ENCODE measurements at regions not wholly inside any gene's neighbourhood (a gene's known extent, or its start where the extent isn't known, plus 50 kb on each side); places are given as distances from the start of the nearest gene placed in this dataset.

- DNase-seq (ENCODE audit: extremely low read depth in 1 of 11, low read depth in 9 of 11, low spot score in 4 of 11), result no peak
Measured at GRCh38 chr16:81185416-81185815, 53.1 kb upstream of the BCO1 start.

DNA sequence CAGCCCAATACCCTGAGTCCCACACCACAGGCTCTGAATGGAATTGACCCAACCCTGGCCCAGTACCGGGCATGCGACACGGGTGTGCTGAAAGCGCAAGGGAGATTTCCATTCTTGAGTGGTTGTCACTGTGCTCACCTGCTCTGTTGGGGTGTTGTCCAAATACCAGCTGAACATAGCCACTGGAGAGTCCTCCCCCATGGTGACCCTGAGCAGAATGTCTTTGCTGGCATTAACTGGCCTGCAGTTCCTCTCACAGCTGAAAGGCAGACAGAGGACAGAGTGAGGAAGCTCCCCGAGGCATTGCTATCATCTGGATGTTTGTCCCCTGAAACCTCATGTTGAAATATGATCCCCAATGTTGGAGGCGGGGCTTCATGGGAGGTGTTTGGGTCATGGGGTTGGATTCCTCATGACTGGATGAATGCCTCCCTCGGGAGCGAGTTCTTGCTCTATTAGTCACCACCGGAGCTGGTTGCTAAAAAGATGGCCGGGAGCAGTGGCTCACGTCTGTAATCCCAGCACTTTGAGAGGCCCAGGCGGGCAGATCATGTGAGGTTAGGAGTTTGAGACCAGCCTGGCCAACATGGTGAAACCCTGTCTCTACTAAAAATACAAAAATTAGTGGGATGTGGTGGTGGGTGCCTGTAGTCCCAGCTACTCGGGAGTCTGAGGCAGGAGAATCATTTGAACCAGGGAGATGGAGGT lies 57.3 kb upstream of the BCO1 start:
- DNase-seq (ENCODE audit: extremely low read depth in 1 of 11, low read depth in 9 of 11, low spot score in 4 of 11), result peak; percentile 59 to 91 (median 81)

DNA sequence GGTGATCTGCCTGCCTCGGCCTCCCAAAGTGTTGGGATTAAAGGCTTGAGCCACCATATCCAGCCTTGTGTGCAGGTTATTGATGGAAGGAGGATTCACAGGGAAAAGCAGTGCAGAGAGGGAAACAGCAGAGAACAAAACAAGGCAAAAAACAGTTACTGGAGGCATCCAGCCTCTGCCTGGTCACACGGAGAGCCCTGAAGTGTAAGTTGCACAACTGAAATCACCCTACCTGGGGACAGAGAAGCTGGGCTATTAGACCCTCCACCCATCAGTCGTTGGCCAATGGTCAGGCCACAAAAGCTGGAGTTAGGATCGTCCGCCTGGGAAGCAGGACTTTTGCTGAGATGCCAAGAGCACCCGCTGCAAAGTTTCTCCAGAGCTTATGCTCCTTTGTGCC lies 57.9 kb upstream of the BCO1 start:
- DNase-seq (ENCODE audit: extremely low read depth in 1 of 11, low read depth in 9 of 11, low spot score in 4 of 11), result no peak

DNA sequence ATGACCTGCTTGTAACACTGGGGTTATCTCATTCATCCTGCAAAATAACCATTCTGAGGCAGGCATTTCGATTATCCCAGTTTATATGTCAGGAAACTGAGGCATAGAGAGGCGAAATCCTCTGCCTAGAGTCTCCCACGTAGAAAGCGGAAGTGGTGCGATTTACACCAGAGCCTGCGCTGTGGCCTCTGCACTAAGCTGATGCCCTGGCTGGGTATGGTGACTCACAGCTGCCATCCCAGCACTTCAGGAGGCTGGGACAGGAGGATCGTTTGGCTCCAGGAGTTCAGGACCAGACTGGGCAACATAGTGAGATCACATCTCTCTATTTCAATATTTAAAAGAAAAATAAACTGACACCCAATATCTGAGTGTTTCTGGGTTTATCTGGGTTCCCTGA lies 59.3 kb upstream of the BCO1 start:
- DNase-seq (ENCODE audit: extremely low read depth in 1 of 11, low read depth in 9 of 11, low spot score in 4 of 11), result no peak

DNA sequence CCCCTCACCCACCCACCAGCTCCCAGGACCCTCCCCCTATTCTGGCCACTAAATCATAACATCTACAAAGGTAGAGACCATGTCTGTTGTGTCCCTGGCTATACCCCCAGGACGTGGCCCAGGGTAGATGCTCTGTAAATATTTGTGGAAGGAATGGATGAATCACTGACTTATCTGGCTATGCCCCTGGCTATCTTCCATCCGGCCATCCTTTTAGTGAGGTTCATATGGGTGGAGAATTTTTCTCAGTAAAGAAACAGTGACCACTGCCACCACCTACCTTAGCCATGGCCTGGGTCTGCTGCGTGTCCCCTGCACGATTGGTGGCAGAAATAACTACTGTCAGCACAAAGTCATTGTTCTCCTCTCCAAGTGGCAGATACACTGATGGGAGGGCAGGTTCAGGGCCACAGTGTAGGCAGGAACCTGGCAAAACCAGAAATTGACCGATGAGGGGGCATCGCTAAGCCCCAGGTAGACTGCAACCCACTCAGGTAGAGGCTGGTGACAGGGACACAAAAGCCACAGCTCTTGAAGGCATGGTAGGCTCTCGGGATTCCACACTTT lies 63.1 kb upstream of the BCO1 start:
- DNase-seq (ENCODE audit: extremely low read depth in 1 of 11, low read depth in 9 of 11, low spot score in 4 of 11), result no peak

- no peak for DNase-seq (ENCODE audit: extremely low read depth in 1 of 11, low read depth in 9 of 11, low spot score in 4 of 11)
Measured at GRCh38 chr16:81174644-81175324, 63.7 kb upstream of the BCO1 start.

- DNase-seq (ENCODE audit: extremely low read depth in 1 of 11, low read depth in 9 of 11, low spot score in 4 of 11), result no peak
Measured at GRCh38 chr16:81172769-81173658, 65.5 kb upstream of the BCO1 start.

DNA sequence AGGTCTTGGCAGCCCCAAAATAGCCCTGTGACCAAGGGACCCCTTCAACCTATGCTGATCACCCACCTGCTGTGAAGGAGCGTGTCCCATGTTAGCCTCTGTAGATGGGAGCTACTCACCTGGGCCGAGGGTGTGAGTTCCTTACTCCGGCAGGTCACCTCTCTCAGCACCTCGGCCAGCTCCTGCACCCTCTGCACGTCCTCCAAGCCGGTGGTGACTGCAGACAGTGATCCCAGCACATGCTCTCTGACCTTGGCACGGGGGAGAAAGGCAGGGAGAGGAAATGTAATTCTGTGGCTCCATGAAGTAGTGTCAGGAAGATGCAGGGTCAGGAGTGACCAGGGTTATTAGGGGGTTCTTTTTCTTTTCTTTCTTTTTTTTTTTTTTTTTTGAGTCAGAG lies 67.7 kb upstream of the BCO1 start:
- peak in 6 of 11 donors; percentile 6 to 27 (median 14) for DNase-seq (ENCODE audit: extremely low read depth in 1 of 11, low read depth in 9 of 11, low spot score in 4 of 11)

GRCh38 chr16:81168406-81168805 lies 70.1 kb upstream of the BCO1 start:
- no peak for DNase-seq (ENCODE audit: extremely low read depth in 1 of 11, low read depth in 9 of 11, low spot score in 4 of 11)

- no peak for DNase-seq (ENCODE audit: extremely low read depth in 1 of 11, low read depth in 9 of 11, low spot score in 4 of 11)
Measured at GRCh38 chr16:81167851-81168250, 70.6 kb upstream of the BCO1 start.

DNA sequence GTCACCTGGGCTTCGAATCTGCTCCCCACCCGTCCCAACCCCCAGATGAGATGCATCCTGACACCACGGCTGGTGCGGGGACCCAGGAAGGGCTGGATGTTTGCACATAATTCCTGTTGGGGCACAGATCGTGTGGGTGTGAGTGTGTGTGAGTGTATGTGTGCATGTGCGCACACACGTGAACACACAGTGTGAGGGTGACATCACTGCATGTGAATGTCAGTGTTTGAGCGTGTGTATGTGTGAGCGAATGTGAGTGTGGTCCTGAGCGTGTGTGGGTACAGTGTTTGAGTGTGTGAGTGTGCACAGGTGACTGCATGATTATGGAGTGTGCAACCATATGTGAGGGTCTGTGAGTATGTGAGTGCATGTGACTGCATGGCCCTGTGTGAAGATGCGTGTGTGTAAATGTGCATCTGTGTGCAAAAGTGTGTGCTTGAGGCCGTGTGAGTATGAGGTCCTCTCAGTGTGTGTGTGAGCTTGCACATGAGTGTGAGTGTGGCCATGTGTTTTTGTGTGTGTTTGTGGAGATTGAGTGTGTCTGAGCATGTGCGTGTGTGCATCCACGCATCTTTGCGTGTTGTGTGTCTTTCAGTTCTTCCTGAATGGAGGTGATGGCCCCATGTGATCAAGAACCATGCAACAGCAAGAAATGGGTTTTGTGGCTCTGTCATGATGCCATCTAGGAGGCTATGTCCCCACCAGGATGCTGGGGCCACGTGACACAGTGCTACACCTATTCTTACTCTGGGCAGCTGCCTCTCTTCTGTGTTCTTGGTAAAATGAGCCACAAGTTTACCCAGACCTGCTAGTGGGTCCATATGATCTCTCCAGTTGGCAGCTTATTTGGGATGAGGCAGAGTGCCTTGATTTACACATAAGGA lies 70.5 kb upstream of the GCSH start:
- DNase-seq (ENCODE audit: extremely low read depth in 1 of 11, low read depth in 9 of 11, low spot score in 4 of 11), result no peak

GRCh38 chr16:81165411-81166097 lies 69.4 kb upstream of the GCSH start:
- no peak for DNase-seq (ENCODE audit: extremely low read depth in 1 of 11, low read depth in 9 of 11, low spot score in 4 of 11)

- no peak for DNase-seq (ENCODE audit: extremely low read depth in 1 of 11, low read depth in 9 of 11, low spot score in 4 of 11)
Measured at GRCh38 chr16:81164958-81165357, 68.8 kb upstream of the GCSH start.

GRCh38 chr16:81164481-81164880 lies 68.3 kb upstream of the GCSH start:
- DNase-seq (ENCODE audit: extremely low read depth in 1 of 11, low read depth in 9 of 11, low spot score in 4 of 11), result no peak

GRCh38 chr16:81163671-81164070 lies 67.5 kb upstream of the GCSH start:
- no peak for DNase-seq (ENCODE audit: extremely low read depth in 1 of 11, low read depth in 9 of 11, low spot score in 4 of 11)

GRCh38 chr16:81158964-81159363 lies 62.8 kb upstream of the GCSH start:
- no peak for DNase-seq (ENCODE audit: extremely low read depth in 1 of 11, low read depth in 9 of 11, low spot score in 4 of 11)

GRCh38 chr16:81155769-81156168 lies 59.6 kb upstream of the GCSH start:
- DNase-seq (ENCODE audit: extremely low read depth in 1 of 11, low read depth in 9 of 11, low spot score in 4 of 11), result no peak

GRCh38 chr16:81151648-81152310 lies 55.6 kb upstream of the GCSH start:
- DNase-seq (ENCODE audit: extremely low read depth in 1 of 11, low read depth in 9 of 11, low spot score in 4 of 11), result no peak

Measured in renal cortex interstitium (tissue), 11 donors.